Psoas muscle (tissue), 7 donors: ENCODE measurements at regions not wholly inside any gene's neighbourhood (a gene's known extent, or its start where the extent isn't known, plus 50 kb on each side); places are given as distances from the start of the nearest gene placed in this dataset.

Source experiments
- ATAC-seq, 4 donors: fragments of 200-7000 bp; cut with Tn5 transposase; one replicate each; pipeline ENCODE4 v1.9.1; 2020; ENCODE audit warnings: moderate library complexity in 3 of 4, mild to moderate bottlenecking in 2 of 4
- DNase-seq, 2 donors: peaks; one replicate each; pipeline ENCODE4 v3.0.0-alpha.2; 2020
- H3K27ac ChIP-seq: fragments of 200-600 bp; one replicate; pipeline ENCODE4 v1.8.0; 2022
- H3K27me3 ChIP-seq, 3 donors: fragments of 200-600 bp in 1 of 3; one replicate each; pipeline versions ENCODE4 v1.6.1 to v1.8.0; 2013 to 2022; ENCODE audit warnings: low read length in 2 of 3, mild to moderate bottlenecking in 2 of 3, moderate library complexity in 1 of 3; ENCODE audit not compliant: insufficient read depth in 3 of 3
- H3K36me3 ChIP-seq, 2 donors: fragments of 200-600 bp in 1 of 2; one replicate each; pipeline versions ENCODE4 v1.6.1 to v1.8.0; 2013 to 2022; ENCODE audit warnings: low read depth in 1 of 2, mild to moderate bottlenecking in 1 of 2, moderate library complexity in 1 of 2; ENCODE audit not compliant: insufficient read depth in 1 of 2
- H3K4me1 ChIP-seq: fragments of 200-600 bp; one replicate; pipeline ENCODE4 v1.8.0; 2022
- H3K4me3 ChIP-seq: fragments of 200-600 bp; one replicate; pipeline ENCODE4 v1.8.0; 2022; ENCODE audit warnings: mild to moderate bottlenecking
- H3K9me3 ChIP-seq: fragments of 200-600 bp; one replicate; pipeline ENCODE4 v1.8.0; 2022
- WGBS, 3 donors: extraction: QIAGEN DNeasy Blood & Tissue Kit; methylation state at CpG; one replicate each; pipeline versions ENCODE4 v1.1.6 to v1.1.7; 2013; 5-methylcytosine and 5-hydroxymethylcytosine counted together
- intact Hi-C, 2 donors: fragments of 100-400 bp; cut with DNase I; formaldehyde crosslinking; loops; one replicate each; pipeline versions ENCODE4 v1.11.0 to v1.14.2; 2022
- TF ChIP-seq, protein P1 (sequence below): fragments of 200-600 bp; IDR thresholded peaks from one replicate; pipeline ENCODE4 v1.8.0; 2022; ENCODE audit warnings: antibody characterized with exemption
- donor health status: healthy with polysubstance abuse.
- donor health status: DM: no; HTN: no; CAD: no; lungs with moderate emphysema.
- donor health status: Bipolar disorder and iron deficiency.
- donor health status: healthy.
- donor health status: DM: yes; HTN: yes; CAD: no.
- donor health status: DM: no; HTN: no; CAD: no.
- donor health status: DM: yes; HTN: yes; CAD: no.

DNA sequence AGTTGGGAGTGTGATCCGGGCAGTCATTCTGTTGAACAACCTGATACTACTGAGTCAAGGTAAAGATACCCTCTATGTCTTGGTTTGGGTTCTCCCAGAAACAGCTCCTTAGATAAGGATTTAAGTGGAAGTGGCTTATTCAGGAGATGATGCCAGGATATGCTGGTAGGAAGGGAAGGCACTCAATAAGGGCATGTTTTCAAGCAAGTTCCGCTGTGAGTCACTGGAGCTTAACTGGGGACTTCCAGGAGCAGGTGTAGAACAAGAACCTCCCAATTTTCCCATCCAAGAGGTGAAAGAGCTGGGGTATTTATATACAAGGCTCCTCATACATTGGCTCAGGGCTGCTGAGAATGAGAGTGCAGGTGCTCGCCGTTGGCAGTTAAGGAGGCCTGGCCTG lies 218.6 kb downstream of the AKAP7 start:
- TF ChIP-seq, protein P1, sequence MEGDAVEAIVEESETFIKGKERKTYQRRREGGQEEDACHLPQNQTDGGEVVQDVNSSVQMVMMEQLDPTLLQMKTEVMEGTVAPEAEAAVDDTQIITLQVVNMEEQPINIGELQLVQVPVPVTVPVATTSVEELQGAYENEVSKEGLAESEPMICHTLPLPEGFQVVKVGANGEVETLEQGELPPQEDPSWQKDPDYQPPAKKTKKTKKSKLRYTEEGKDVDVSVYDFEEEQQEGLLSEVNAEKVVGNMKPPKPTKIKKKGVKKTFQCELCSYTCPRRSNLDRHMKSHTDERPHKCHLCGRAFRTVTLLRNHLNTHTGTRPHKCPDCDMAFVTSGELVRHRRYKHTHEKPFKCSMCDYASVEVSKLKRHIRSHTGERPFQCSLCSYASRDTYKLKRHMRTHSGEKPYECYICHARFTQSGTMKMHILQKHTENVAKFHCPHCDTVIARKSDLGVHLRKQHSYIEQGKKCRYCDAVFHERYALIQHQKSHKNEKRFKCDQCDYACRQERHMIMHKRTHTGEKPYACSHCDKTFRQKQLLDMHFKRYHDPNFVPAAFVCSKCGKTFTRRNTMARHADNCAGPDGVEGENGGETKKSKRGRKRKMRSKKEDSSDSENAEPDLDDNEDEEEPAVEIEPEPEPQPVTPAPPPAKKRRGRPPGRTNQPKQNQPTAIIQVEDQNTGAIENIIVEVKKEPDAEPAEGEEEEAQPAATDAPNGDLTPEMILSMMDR, result no peak
- H3K4me3 ChIP-seq, result no peak overlapping the region
- no peaks in the 10 kb centered on the region for H3K36me3 ChIP-seq
- H3K27ac ChIP-seq, result no peak overlapping the region
- WGBS, 3 donors, result 94 to 100% (median 97%) methylated on average over 4 of the region's 4 CpGs
- H3K27me3 ChIP-seq, result no peaks in the 10 kb centered on the region
- H3K4me1 ChIP-seq, result no peaks in the 10 kb centered on the region
- intact Hi-C loops, result no loop called here
- DNase-seq, result no peak
- no peaks in the 10 kb centered on the region for H3K9me3 ChIP-seq
- ATAC-seq, result no peak

DNA sequence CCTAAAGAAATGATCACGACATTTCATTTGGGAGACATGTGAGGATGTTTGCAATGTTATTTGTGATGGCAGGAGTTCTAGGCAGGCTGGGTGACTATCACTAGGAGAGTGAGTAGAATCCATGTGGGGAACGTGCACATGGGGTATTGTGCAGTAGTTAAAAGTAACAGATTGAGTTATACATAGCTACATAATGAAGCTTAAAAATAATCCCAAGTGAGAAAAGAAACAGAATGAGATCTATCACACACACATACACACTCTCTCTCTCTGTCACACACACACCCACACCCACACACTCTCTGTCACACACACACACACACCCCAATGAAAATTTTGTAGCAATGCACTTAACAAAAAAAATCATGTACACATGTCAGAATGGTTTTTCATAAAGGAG lies 218.7 kb upstream of the ARG1 start:
- TF ChIP-seq, protein P1, result no peak
- 91 to 95% (median 91%) methylated on average over 2 of the region's 2 CpGs for WGBS, 3 donors
- Histone ChIP-seq H3K4me3 (no peak overlapping the region), H3K9me3 (no peaks in the 10 kb centered on the region), H3K36me3 (no peaks in the 10 kb centered on the region), H3K27ac (no peak overlapping the region), H3K27me3 (no peaks in the 10 kb centered on the region), H3K4me1 (no peaks in the 10 kb centered on the region)
- intact Hi-C loops, result no loop called here
- DNase-seq, result no peak
- no peak for ATAC-seq

DNA sequence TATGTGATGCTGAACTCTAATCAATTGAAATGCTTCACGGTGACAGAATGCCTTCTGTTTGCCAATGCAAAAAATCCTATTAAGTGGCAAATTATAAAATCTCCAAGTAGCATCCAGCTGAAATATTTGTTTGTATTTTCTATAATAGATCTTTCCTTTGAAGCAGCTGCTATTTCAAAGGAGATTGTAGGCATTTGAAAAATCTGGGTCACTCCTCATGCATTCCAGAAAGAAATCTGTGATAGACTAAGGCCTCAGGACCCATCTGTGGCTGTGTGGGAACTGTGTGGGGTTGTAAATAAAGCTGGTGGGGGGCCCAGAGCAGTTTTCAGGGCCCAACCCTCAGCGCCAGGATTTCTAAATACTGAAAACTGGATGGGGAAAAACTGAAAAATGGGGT lies 216.9 kb upstream of the ARG1 start:
- no peaks in the 10 kb centered on the region for H3K27me3 ChIP-seq
- no peak for ATAC-seq
- 35 to 48% (median 37%) methylated on average over 2 of the region's 2 CpGs for WGBS, 3 donors
- H3K4me3 ChIP-seq, result no peak overlapping the region
- TF ChIP-seq, protein P1, result no peak
- no peaks in the 10 kb centered on the region for H3K9me3 ChIP-seq
- no peaks in the 10 kb centered on the region for H3K4me1 ChIP-seq
- no peak for DNase-seq
- intact Hi-C loops, result no loop called here
- no peak overlapping the region for H3K27ac ChIP-seq
- no peaks in the 10 kb centered on the region for H3K36me3 ChIP-seq

DNA sequence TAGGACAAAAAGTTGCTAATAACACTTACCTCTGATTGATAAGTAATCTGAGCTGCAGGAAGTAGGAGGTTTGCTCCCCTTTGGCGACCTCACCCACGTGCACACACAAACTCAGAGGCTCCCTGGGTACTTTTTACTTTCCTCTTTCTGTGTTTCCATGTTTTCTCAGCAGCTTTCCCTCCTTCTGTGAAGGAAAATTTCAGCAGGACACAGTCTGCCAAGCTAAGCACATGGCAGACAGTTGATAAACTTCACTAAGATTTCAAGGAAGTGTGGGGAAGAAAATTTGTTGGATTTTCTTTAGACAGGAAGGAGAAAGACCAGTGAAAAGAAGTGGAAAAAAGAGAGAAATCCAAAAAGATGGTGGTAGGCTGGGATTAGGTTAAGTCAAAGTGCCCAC lies 215.5 kb upstream of the ARG1 start:
- TF ChIP-seq, protein P1, result no peak
- Histone ChIP-seq H3K9me3 (no peaks in the 10 kb centered on the region), H3K4me3 (no peak overlapping the region), H3K4me1 (no peaks in the 10 kb centered on the region), H3K36me3 (no peaks in the 10 kb centered on the region), H3K27ac (no peak overlapping the region), H3K27me3 (no peaks in the 10 kb centered on the region)
- ATAC-seq (no peak), DNase-seq (no peak)
- WGBS, 3 donors, result 80 to 94% (median 89%) methylated on average over 2 of the region's 2 CpGs
- intact Hi-C loops, result no loop called here

DNA sequence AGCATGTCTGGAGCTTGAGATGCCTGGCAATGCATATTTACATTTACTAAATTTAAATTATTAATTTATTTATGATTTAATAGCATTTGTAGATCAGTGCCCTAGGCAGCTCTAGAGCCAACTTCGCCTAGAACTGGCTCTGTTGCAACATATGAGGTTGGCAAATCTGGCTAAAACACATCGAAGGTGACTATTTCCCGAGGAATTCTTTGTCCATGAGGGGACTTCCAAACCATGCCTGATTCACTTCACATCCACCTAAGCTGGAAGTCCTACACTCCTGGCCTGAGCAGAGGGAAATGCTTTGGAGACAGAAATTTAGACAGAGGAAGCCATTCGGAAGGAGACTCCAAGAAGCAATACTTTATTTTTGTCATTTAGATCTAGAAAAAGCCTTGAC lies 211.0 kb upstream of the ARG1 start:
- TF ChIP-seq, protein P1, result no peak
- Histone ChIP-seq H3K4me1 (no peaks in the 10 kb centered on the region), H3K4me3 (no peak overlapping the region), H3K9me3 (no peaks in the 10 kb centered on the region), H3K27ac (no peak overlapping the region), H3K27me3 (no peaks in the 10 kb centered on the region), H3K36me3 (no peaks in the 10 kb centered on the region)
- 71 to 85% (median 75%) methylated on average over 4 of the region's 4 CpGs for WGBS, 3 donors
- intact Hi-C loops, result no loop called here
- no peak for DNase-seq
- ATAC-seq, result no peak
